ENCODE measurements at regions not wholly inside any gene's neighbourhood (a gene's known extent, or its start where the extent isn't known, plus 50 kb on each side); places are given as distances from the start of the nearest gene placed in this dataset.

- no peak for TF ChIP-seq REST (IDR thresholded peaks at IDR 0.05; ENCODE audit: borderline replicate concordance)
- no peak for TF ChIP-seq CTCF (IDR thresholded peaks at IDR 0.05; ENCODE audit: poor library complexity, severe bottlenecking)
- no peak for TF ChIP-seq SMC3 (conservative IDR thresholded peaks at IDR 0.05; ENCODE audit: poor library complexity)
- no peak for TF ChIP-seq POLR2AphosphoS5 (IDR thresholded peaks at IDR 0.05)
- TF ChIP-seq MXI1 (conservative IDR thresholded peaks at IDR 0.05; ENCODE audit: poor library complexity, severe bottlenecking), result no peak
- no peak for TF ChIP-seq TAF1 (IDR thresholded peaks at IDR 0.05; ENCODE audit: low read depth)
- TF ChIP-seq EZH2 (IDR thresholded peaks at IDR 0.05; ENCODE audit: borderline replicate concordance, insufficient read depth, low read length, poor library complexity, severe bottlenecking), result no peak
- TF ChIP-seq RAD21 (conservative IDR thresholded peaks at IDR 0.05), result no peak
- TF ChIP-seq EP300 (conservative IDR thresholded peaks at IDR 0.05; ENCODE audit: poor library complexity, severe bottlenecking), result no peak
- no peaks in the 10 kb centered on the region for H3K79me2 ChIP-seq (replicated peaks; ENCODE audit: insufficient read depth, low read length)
Observed at GRCh38 chr7:116089293-116089692, 58.7 kb upstream of the TFEC start.

GRCh38 chr7:116093516-116094301 is 63.1 kb upstream of the TFEC start:
- no peak overlapping the region for H3K4me3 ChIP-seq (ENCODE audit: low read length)
- TF ChIP-seq SMC3 (conservative IDR thresholded peaks at IDR 0.05; ENCODE audit: poor library complexity) (no peak), RAD21 (conservative IDR thresholded peaks at IDR 0.05) (no peak), EZH2 (IDR thresholded peaks at IDR 0.05; ENCODE audit: borderline replicate concordance, insufficient read depth, low read length, poor library complexity, severe bottlenecking) (no peak), TAF1 (IDR thresholded peaks at IDR 0.05; ENCODE audit: low read depth) (no peak), EP300 (conservative IDR thresholded peaks at IDR 0.05; ENCODE audit: poor library complexity, severe bottlenecking) (no peak), POLR2AphosphoS5 (IDR thresholded peaks at IDR 0.05) (no peak), CTCF (IDR thresholded peaks at IDR 0.05; ENCODE audit: poor library complexity, severe bottlenecking) (no peak), REST (IDR thresholded peaks at IDR 0.05; ENCODE audit: borderline replicate concordance) (no peak), MXI1 (conservative IDR thresholded peaks at IDR 0.05; ENCODE audit: poor library complexity, severe bottlenecking) (no peak)

More at GRCh38 chr7:116089293-116089692, 58.7 kb upstream of the TFEC start:
- Histone ChIP-seq H3K36me3 (ENCODE audit: insufficient read depth, low read length) (no peaks in the 10 kb centered on the region), H3K4me2 (ENCODE audit: low read length) (no peak overlapping the region), H3K27me3 (ENCODE audit: insufficient read depth, low read depth, low read length) (no peaks in the 10 kb centered on the region), H3K9me2 (ENCODE audit: insufficient read depth, low read length) (no peaks in the 10 kb centered on the region), H4K20me1 (ENCODE audit: insufficient read depth) (no peaks in the 10 kb centered on the region), H3K9ac (ENCODE audit: low read length) (no peak overlapping the region), H3K4me3 (ENCODE audit: low read length) (no peak overlapping the region), H3K9me3 (ENCODE audit: low read length) (no peaks in the 10 kb centered on the region), H3K27ac (ENCODE audit: low read length) (no peak overlapping the region), H3F3A (ENCODE audit: insufficient read depth, low read length, poor library complexity, severe bottlenecking) (no peaks in the 10 kb centered on the region), H2AFZ (ENCODE audit: low read depth, low read length) (no peak overlapping the region)

More at GRCh38 chr7:116093516-116094301, 63.1 kb upstream of the TFEC start:
- no peaks in the 10 kb centered on the region for H4K20me1 ChIP-seq (ENCODE audit: insufficient read depth)
- no peak overlapping the region for H3K27ac ChIP-seq (ENCODE audit: low read length)
- H3K9me3 ChIP-seq (ENCODE audit: low read length), result no peaks in the 10 kb centered on the region
- H2AFZ ChIP-seq (ENCODE audit: low read depth, low read length), result no peak overlapping the region
- H3K27me3 ChIP-seq (ENCODE audit: insufficient read depth, low read depth, low read length), result no peaks in the 10 kb centered on the region
- no peaks in the 10 kb centered on the region for H3K36me3 ChIP-seq (ENCODE audit: insufficient read depth, low read length)
- no peak overlapping the region for H3K9ac ChIP-seq (ENCODE audit: low read length)
- no peak overlapping the region for H3K4me2 ChIP-seq (ENCODE audit: low read length)
- no peaks in the 10 kb centered on the region for H3K79me2 ChIP-seq (replicated peaks; ENCODE audit: insufficient read depth, low read length)
- H3K9me2 ChIP-seq (ENCODE audit: insufficient read depth, low read length), result no peaks in the 10 kb centered on the region
- no peaks in the 10 kb centered on the region for H3F3A ChIP-seq (ENCODE audit: insufficient read depth, low read length, poor library complexity, severe bottlenecking)
